Neuronal stem cell (in vitro differentiated cells): ENCODE measurements at regions not wholly inside any gene's neighbourhood (a gene's known extent, or its start where the extent isn't known, plus 50 kb on each side); places are given as distances from the start of the nearest gene placed in this dataset.

Experiments used
- DNase-seq: peaks from one replicate; pipeline ENCODE4 v3.0.0-alpha.2; 2013; ENCODE audit warnings: low spot score
- H2AFZ ChIP-seq: one replicate; pipeline ENCODE4 v1.6.1; 2013; ENCODE audit warnings: mild to moderate bottlenecking, low read length, inconsistent platforms
- H2AK5ac ChIP-seq: 2 replicates; pipeline ENCODE4 v1.6.1; 2013; ENCODE audit warnings: low read depth, mild to moderate bottlenecking, inconsistent platforms, low read length, moderate library complexity, mixed read lengths
- H2BK120ac ChIP-seq: 2 replicates; pipeline ENCODE4 v1.6.1; 2013; ENCODE audit warnings: low read depth, mild to moderate bottlenecking, inconsistent platforms, low read length, moderate library complexity, mixed read lengths
- H2BK12ac ChIP-seq: one replicate; pipeline ENCODE4 v1.6.1; 2013; ENCODE audit warnings: low read length, inconsistent platforms
- H2BK15ac ChIP-seq: 2 replicates; pipeline ENCODE4 v1.6.1; 2013; ENCODE audit warnings: mild to moderate bottlenecking, low read length, inconsistent platforms, mixed read lengths
- H2BK5ac ChIP-seq: one replicate; pipeline ENCODE4 v1.6.1; 2013; ENCODE audit warnings: inconsistent platforms, mild to moderate bottlenecking, low read length, moderate library complexity
- H3K14ac ChIP-seq: one replicate; pipeline ENCODE4 v1.6.1; 2013; ENCODE audit warnings: low read length, inconsistent platforms
- H3K18ac ChIP-seq: 2 replicates; pipeline ENCODE4 v1.6.1; 2013; ENCODE audit warnings: low read length, inconsistent platforms
- H3K23ac ChIP-seq: 2 replicates; pipeline ENCODE4 v1.6.1; 2013; ENCODE audit warnings: low read depth, mild to moderate bottlenecking, mixed read lengths, low read length, inconsistent platforms; ENCODE audit not compliant: poor library complexity
- H3K27ac ChIP-seq: replicated peaks from 3 replicates; pipeline ENCODE4 v1.5.1; 2013; ENCODE audit warnings: low read length, inconsistent platforms
- H3K27me3 ChIP-seq, 3 experiments: 2 replicates each; pipeline ENCODE4 v1.6.1; 2013; ENCODE audit warnings: low read length in 3 of 3, mild to moderate bottlenecking in 2 of 3, inconsistent platforms in 1 of 3, low read depth in 1 of 3, mixed read lengths in 1 of 3, moderate library complexity in 1 of 3; ENCODE audit not compliant: control insufficient read depth in 3 of 3, insufficient read depth in 3 of 3
- H3K36me3 ChIP-seq, 2 donors: replicated peaks in 1 of 2; 2 replicates each; pipeline ENCODE4 v1.6.1; 2013; ENCODE audit warnings: low read length in 2 of 2; ENCODE audit not compliant: control insufficient read depth in 2 of 2, insufficient read depth in 2 of 2
- H3K4ac ChIP-seq: 2 replicates; pipeline ENCODE4 v1.6.1; 2013; ENCODE audit warnings: inconsistent platforms, mild to moderate bottlenecking, low read length, moderate library complexity
- H3K4me1 ChIP-seq, 2 donors: 1 replicate in 1 of 2; 2 replicates in 1 of 2; pipeline ENCODE4 v1.6.1; 2013; ENCODE audit warnings: low read length in 2 of 2, low read depth in 1 of 2; ENCODE audit not compliant: control insufficient read depth in 2 of 2, insufficient read depth in 1 of 2
- H3K4me2 ChIP-seq: one replicate; pipeline ENCODE4 v1.6.1; 2013; ENCODE audit warnings: mild to moderate bottlenecking, low read length, inconsistent platforms; ENCODE audit not compliant: insufficient read depth, poor library complexity, severe bottlenecking
- H3K4me3 ChIP-seq, 2 donors: 2 replicates each; pipeline ENCODE4 v1.5.1; 2013; ENCODE audit warnings: low read length in 2 of 2, mild to moderate bottlenecking in 2 of 2, inconsistent platforms in 1 of 2, moderate library complexity in 1 of 2
- H3K79me1 ChIP-seq: one replicate; pipeline ENCODE4 v1.6.1; 2013; ENCODE audit warnings: low read depth, mild to moderate bottlenecking, inconsistent platforms, low read length, moderate library complexity
- H3K9ac ChIP-seq: one replicate; pipeline ENCODE4 v1.6.1; 2013; ENCODE audit warnings: mild to moderate bottlenecking, low read depth, low read length, inconsistent platforms; ENCODE audit not compliant: poor library complexity
- H3K9me3 ChIP-seq, 2 donors: replicated peaks in 1 of 2; 2 replicates each; pipeline versions ENCODE3 to v1.6.1; 2013; ENCODE audit warnings: low read length in 2 of 2, mild to moderate bottlenecking in 2 of 2, inconsistent platforms in 1 of 2, low read depth in 1 of 2, mixed read lengths in 1 of 2, moderate library complexity in 1 of 2; ENCODE audit not compliant: control insufficient read depth in 2 of 2, insufficient read depth in 1 of 2
- H4K8ac ChIP-seq: one replicate; pipeline ENCODE4 v1.6.1; 2013; ENCODE audit warnings: low read depth, mild to moderate bottlenecking, inconsistent platforms, low read length, moderate library complexity
- H4K91ac ChIP-seq: one replicate; pipeline ENCODE4 v1.6.1; 2013; ENCODE audit warnings: low read length, low read depth, mild to moderate bottlenecking, inconsistent platforms; ENCODE audit not compliant: poor library complexity
- WGBS, 2 donors: extraction: QIAGEN DNeasy Blood & Tissue Kit; methylation state at CpG; one replicate each; pipeline ENCODE4 v1.1.7; 2013; ENCODE audit warnings: missing lambda C conversion rate in 2 of 2, mixed read lengths in 1 of 2; ENCODE audit not compliant: insufficient read length in 2 of 2, insufficient replicate concordance in 1 of 2; ENCODE audit errors: extremely low coverage in 2 of 2; 5-methylcytosine and 5-hydroxymethylcytosine counted together

DNA sequence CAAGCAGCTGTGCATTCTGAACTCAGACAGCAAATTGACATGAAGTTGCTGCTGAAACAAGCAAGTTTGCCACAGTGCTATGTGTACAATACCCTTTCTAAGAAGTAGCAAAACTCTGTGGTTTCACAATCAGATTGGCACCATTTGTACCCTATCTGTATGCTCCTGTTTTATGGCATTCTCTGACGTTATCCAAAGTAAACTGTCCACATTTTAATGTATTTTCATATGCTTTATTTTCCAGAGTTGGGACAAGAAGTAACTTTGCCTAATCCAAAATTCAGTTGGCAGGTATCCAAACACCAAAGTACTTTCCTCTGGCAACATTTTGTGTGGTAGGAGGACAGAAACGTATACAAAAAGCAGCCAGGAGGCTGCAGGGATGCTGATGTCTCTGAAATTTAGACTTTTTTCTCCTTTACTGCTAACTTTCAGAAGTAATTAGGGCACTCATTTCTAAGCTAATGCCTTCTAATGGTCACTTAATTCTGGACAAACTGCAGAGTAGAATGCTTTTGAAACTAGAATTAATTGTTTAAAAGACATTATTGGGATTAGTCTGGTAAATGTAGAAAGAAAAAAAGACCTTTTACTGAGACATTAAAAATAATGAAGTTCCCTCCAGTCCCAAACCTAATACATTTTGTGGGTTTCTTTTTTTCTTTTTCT, 414.7 kb upstream of the NRP1 start:
- H2BK15ac ChIP-seq = no peak overlapping the region
- no peak overlapping the region for H3K4ac ChIP-seq
- no peak overlapping the region for H2AFZ ChIP-seq
- H3K27me3 ChIP-seq = no peaks in the 10 kb centered on the region
- no peak overlapping the region for H3K14ac ChIP-seq
- no peak overlapping the region for H3K27ac ChIP-seq
- H4K8ac ChIP-seq = no peak overlapping the region
- H3K79me1 ChIP-seq = no peaks in the 10 kb centered on the region
- H2BK12ac ChIP-seq = no peak overlapping the region
- no peak overlapping the region for H2BK120ac ChIP-seq
- no peak overlapping the region for H3K9ac ChIP-seq
- H2AK5ac ChIP-seq = no peak overlapping the region
- no peak overlapping the region for H3K18ac ChIP-seq
- no peak overlapping the region for H3K23ac ChIP-seq
- H3K36me3 ChIP-seq = no peaks in the 10 kb centered on the region
- peaks cover 4 to 17% of the 10 kb centered on the region in 2 donors for H3K4me1 ChIP-seq
- H3K9me3 ChIP-seq = no peaks in the 10 kb centered on the region
- no peak for DNase-seq
- no peak overlapping the region for H3K4me2 ChIP-seq
- H2BK5ac ChIP-seq = no peak overlapping the region
- no peak overlapping the region for H3K4me3 ChIP-seq
- no CpG with 5 or more reads among the region's 2 CpGs for WGBS, 2 donors
- no peak overlapping the region for H4K91ac ChIP-seq

DNA sequence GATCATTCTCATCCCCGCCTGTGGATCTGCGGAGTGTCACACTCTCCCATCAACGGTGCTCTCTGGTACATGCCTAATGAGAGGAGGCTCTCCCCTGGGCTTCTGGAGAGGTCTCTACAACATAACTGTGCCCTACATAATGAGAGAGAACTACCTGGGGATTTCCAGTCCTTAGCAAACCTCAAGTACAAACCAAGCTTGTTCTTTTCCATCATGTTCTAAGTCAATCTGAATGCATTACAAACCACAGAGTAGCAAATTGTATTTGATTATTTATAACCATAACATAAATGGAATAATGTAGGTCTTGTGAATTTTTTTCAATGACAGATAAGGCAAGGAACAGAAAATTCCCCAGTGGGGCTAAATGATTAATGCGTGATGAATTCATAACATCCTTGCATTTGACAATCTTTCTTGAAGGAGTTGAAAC, 412.4 kb upstream of the NRP1 start:
- H2BK15ac ChIP-seq = no peak overlapping the region
- no peak overlapping the region for H2BK120ac ChIP-seq
- no peaks in the 10 kb centered on the region for H3K27me3 ChIP-seq
- H2BK12ac ChIP-seq = no peak overlapping the region
- no peaks in the 10 kb centered on the region for H3K79me1 ChIP-seq
- H3K9ac ChIP-seq = no peak overlapping the region
- H3K27ac ChIP-seq = no peak overlapping the region
- no peak overlapping the region for H3K18ac ChIP-seq
- no peak for DNase-seq
- no peak overlapping the region for H3K23ac ChIP-seq
- no peak overlapping the region for H2BK5ac ChIP-seq
- no peaks in the 10 kb centered on the region for H3K9me3 ChIP-seq
- no peak overlapping the region for H3K4ac ChIP-seq
- H3K36me3 ChIP-seq = no peaks in the 10 kb centered on the region
- H2AFZ ChIP-seq = no peak overlapping the region
- H3K4me2 ChIP-seq = no peak overlapping the region
- no peak overlapping the region for H3K14ac ChIP-seq
- no peak overlapping the region for H2AK5ac ChIP-seq
- no peak overlapping the region for H3K4me3 ChIP-seq
- no peak overlapping the region for H4K91ac ChIP-seq
- WGBS, 2 donors = no CpG with 5 or more reads among the region's 4 CpGs
- no peak overlapping the region for H4K8ac ChIP-seq
- peaks cover 4 to 17% of the 10 kb centered on the region in 2 donors for H3K4me1 ChIP-seq

DNA sequence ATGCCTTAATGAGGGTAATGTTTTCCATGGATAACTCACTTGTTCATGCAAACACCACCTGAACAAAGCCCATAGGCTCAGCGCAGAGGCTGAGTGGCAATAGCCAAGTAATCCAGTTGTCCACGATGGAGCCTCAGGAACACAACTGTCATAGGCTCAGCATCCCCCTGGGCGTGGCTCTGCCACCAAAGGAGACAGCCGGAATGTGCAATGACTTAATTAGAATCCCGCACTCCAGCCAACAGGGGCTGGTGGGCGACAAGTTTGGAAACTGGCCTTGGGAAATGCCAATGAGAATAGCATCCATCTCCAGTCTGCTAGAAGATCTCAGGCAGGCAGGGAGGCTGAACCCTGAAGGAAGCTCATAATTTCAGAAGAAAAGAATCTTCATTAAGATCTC, 411.7 kb upstream of the NRP1 start:
- H4K91ac ChIP-seq = no peak overlapping the region
- no peak overlapping the region for H2AK5ac ChIP-seq
- H3K14ac ChIP-seq = no peak overlapping the region
- H4K8ac ChIP-seq = no peak overlapping the region
- H3K9ac ChIP-seq = no peak overlapping the region
- H3K4ac ChIP-seq = no peak overlapping the region
- no peak overlapping the region for H3K27ac ChIP-seq
- H3K4me3 ChIP-seq = no peak overlapping the region
- H3K4me2 ChIP-seq = no peak overlapping the region
- H2BK15ac ChIP-seq = no peak overlapping the region
- no peak overlapping the region for H2BK5ac ChIP-seq
- H2AFZ ChIP-seq = no peak overlapping the region
- H3K79me1 ChIP-seq = no peaks in the 10 kb centered on the region
- peaks cover 4 to 17% of the 10 kb centered on the region in 2 donors for H3K4me1 ChIP-seq
- no peaks in the 10 kb centered on the region for H3K36me3 ChIP-seq
- H3K18ac ChIP-seq = no peak overlapping the region
- H3K9me3 ChIP-seq = no peaks in the 10 kb centered on the region
- DNase-seq = no peak
- no peak overlapping the region for H2BK12ac ChIP-seq
- H3K27me3 ChIP-seq = no peaks in the 10 kb centered on the region
- no peak overlapping the region for H2BK120ac ChIP-seq
- no peak overlapping the region for H3K23ac ChIP-seq
- WGBS, 2 donors = no CpG with 5 or more reads among the region's 6 CpGs

DNA sequence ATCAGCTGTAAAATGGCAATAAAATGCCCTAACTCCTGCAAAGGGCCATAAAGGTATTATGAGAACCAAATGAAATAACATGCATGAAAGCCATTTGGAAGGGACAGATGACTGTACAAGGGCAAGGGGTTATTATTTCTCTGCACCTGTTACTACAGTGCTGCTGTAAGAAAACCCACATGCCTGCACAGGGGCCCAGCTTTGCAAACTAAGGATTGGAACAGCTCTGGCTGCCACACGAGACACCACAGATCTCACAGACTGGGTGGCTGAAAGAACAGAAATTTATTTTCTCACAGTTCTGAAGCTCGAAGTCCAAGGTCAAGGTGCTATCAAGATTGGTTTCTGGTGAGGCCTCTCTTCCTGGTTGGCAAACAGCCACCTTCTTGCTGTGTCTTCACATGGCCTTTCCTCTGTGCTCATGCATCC, 409.0 kb upstream of the NRP1 start:
- Histone ChIP-seq H3K18ac (no peak overlapping the region), H3K4me1 (no peaks in the 10 kb centered on the region), H2BK5ac (no peak overlapping the region), H3K4ac (no peak overlapping the region), H3K9me3 (no peaks in the 10 kb centered on the region), H3K27me3 (no peaks in the 10 kb centered on the region), H3K27ac (no peak overlapping the region), H3K79me1 (no peaks in the 10 kb centered on the region), H3K14ac (no peak overlapping the region), H3K4me3 (no peak overlapping the region), H3K4me2 (no peak overlapping the region), H2AFZ (no peak overlapping the region), H2BK120ac (no peak overlapping the region), H4K91ac (no peak overlapping the region), H3K23ac (no peak overlapping the region), H2AK5ac (no peak overlapping the region), H3K36me3 (no peaks in the 10 kb centered on the region), H2BK15ac (no peak overlapping the region), H2BK12ac (no peak overlapping the region), H3K9ac (no peak overlapping the region), H4K8ac (no peak overlapping the region)
- DNase-seq = no peak
- no CpG with 5 or more reads among the region's 2 CpGs for WGBS, 2 donors
